ENCODE measurements at regions not wholly inside any gene's neighbourhood (a gene's known extent, or its start where the extent isn't known, plus 50 kb on each side); places are given as distances from the start of the nearest gene placed in this dataset.
A peak's percentile ranks its signal among the peaks of the same experiment; 100 is the strongest.

DNA sequence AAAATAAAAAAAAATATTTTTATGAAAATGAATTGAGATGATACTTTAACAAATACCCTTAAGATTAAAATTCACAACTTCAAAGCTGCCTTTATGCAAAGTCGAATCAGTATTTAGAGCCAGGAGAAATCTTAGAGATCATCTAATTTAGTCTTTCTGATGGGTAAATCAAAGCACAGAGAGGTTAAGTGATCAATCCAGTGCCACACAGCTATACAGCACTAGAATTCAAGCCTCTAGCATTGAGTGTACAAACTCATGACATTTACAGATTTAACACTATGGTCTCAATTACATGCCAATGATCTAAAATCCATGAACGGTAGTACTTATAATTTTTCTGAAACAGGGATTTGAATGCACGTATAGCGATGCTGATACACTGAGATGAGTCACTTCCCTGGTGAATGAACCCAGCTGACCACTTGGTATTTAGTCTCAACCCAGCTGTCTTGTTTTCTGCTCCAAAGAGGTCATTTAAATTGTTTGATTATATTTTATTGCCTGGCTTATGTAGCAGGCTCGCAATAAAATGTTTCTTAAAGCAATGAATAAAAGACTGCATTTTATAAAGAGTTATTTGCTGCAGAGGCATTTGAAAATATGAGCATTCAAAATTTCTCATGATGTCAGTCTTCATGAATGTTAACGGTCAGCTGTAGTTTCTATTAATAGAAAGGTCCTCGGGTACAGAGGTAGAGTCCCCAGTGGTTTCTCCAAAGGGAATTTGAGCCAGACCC lies 152.4 kb upstream of the PRICKLE1 start:
- TF ChIP-seq, protein P1, sequence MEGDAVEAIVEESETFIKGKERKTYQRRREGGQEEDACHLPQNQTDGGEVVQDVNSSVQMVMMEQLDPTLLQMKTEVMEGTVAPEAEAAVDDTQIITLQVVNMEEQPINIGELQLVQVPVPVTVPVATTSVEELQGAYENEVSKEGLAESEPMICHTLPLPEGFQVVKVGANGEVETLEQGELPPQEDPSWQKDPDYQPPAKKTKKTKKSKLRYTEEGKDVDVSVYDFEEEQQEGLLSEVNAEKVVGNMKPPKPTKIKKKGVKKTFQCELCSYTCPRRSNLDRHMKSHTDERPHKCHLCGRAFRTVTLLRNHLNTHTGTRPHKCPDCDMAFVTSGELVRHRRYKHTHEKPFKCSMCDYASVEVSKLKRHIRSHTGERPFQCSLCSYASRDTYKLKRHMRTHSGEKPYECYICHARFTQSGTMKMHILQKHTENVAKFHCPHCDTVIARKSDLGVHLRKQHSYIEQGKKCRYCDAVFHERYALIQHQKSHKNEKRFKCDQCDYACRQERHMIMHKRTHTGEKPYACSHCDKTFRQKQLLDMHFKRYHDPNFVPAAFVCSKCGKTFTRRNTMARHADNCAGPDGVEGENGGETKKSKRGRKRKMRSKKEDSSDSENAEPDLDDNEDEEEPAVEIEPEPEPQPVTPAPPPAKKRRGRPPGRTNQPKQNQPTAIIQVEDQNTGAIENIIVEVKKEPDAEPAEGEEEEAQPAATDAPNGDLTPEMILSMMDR (IDR thresholded peaks at IDR 0.05; ENCODE audit: low read depth, low read length, missing input control), result no peak
- TF ChIP-seq, protein P2, sequence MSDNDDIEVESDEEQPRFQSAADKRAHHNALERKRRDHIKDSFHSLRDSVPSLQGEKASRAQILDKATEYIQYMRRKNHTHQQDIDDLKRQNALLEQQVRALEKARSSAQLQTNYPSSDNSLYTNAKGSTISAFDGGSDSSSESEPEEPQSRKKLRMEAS (IDR thresholded peaks at IDR 0.05), result no peak
- TF ChIP-seq GABPA (IDR thresholded peaks at IDR 0.05 in 1 of 2, conservative IDR thresholded peaks at IDR 0.05 in 1 of 2) (no peak), JUND (IDR thresholded peaks at IDR 0.05) (peak in 1 of 2 donors; percentile 18), RXRA (IDR thresholded peaks at IDR 0.05) (no peak), RAD21 (IDR thresholded peaks at IDR 0.05) (no peak), NR2F2 (IDR thresholded peaks at IDR 0.05) (no peak), HNF4G (IDR thresholded peaks at IDR 0.05) (no peak), TAF1 (conservative IDR thresholded peaks at IDR 0.05) (no peak), SP1 (IDR thresholded peaks at IDR 0.05) (no peak)
- TF ChIP-seq, protein P3, sequence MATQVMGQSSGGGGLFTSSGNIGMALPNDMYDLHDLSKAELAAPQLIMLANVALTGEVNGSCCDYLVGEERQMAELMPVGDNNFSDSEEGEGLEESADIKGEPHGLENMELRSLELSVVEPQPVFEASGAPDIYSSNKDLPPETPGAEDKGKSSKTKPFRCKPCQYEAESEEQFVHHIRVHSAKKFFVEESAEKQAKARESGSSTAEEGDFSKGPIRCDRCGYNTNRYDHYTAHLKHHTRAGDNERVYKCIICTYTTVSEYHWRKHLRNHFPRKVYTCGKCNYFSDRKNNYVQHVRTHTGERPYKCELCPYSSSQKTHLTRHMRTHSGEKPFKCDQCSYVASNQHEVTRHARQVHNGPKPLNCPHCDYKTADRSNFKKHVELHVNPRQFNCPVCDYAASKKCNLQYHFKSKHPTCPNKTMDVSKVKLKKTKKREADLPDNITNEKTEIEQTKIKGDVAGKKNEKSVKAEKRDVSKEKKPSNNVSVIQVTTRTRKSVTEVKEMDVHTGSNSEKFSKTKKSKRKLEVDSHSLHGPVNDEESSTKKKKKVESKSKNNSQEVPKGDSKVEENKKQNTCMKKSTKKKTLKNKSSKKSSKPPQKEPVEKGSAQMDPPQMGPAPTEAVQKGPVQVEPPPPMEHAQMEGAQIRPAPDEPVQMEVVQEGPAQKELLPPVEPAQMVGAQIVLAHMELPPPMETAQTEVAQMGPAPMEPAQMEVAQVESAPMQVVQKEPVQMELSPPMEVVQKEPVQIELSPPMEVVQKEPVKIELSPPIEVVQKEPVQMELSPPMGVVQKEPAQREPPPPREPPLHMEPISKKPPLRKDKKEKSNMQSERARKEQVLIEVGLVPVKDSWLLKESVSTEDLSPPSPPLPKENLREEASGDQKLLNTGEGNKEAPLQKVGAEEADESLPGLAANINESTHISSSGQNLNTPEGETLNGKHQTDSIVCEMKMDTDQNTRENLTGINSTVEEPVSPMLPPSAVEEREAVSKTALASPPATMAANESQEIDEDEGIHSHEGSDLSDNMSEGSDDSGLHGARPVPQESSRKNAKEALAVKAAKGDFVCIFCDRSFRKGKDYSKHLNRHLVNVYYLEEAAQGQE (IDR thresholded peaks at IDR 0.05), result no peak
- TF ChIP-seq, protein P4, sequence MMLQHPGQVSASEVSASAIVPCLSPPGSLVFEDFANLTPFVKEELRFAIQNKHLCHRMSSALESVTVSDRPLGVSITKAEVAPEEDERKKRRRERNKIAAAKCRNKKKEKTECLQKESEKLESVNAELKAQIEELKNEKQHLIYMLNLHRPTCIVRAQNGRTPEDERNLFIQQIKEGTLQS (IDR thresholded peaks at IDR 0.05), result no peak

All from liver (tissue), 3 donors.